ENCODE measurements at regions not wholly inside any gene's neighbourhood (a gene's known extent, or its start where the extent isn't known, plus 50 kb on each side); places are given as distances from the start of the nearest gene placed in this dataset.

GRCh38 chr5:145292278-145292677 lies 542.9 kb downstream of the PRELID2 start:
- no peak overlapping the region for H2AFZ ChIP-seq (ENCODE audit: low read length)
- no peaks in the 10 kb centered on the region for H3K4me1 ChIP-seq (ENCODE audit: insufficient read depth, low read length)
- intact Hi-C loops (cut with micrococcal nuclease; ENCODE audit: unreplicated experiment) (no loop called here), in situ Hi-C loops (cut with HindIII; ENCODE audit: extremely low pct_ligation_motif_present, low pct_unique_long_range_greater_than_20kb) (no loop called here)
- POLR2A ChIA-PET = no interaction called here
- H3K27ac ChIP-seq (ENCODE audit: extremely low read length, insufficient read depth, low read length) = no peak overlapping the region
- FAIRE-seq (no peak), ATAC-seq (no peak), DNase-seq (ENCODE audit: low spot score) (no peak)
- no peaks in the 10 kb centered on the region for H3K27me3 ChIP-seq (ENCODE audit: control insufficient read depth in 1 of 2, insufficient read depth in 2 of 2, low read length in 2 of 2)
- no peaks in the 10 kb centered on the region for H3K9me3 ChIP-seq (ENCODE audit: low read length)
- H3K36me3 ChIP-seq (replicated peaks in 1 of 2; ENCODE audit: control insufficient read depth in 1 of 2, insufficient read depth in 2 of 2, low read length in 2 of 2) = no peaks in the 10 kb centered on the region
- H3K4me3 ChIP-seq (replicated peaks in 1 of 3; ENCODE audit: insufficient read depth in 1 of 3, low read depth in 2 of 3, low read length in 3 of 3) = no peak overlapping the region
- CTCF ChIA-PET (ENCODE audit: low intra/inter-chr PET ratio, low total read pairs) = no interaction called here
- no peak overlapping the region for H3K4me2 ChIP-seq (ENCODE audit: low read depth, low read length)
- no peak overlapping the region for H3K9ac ChIP-seq (ENCODE audit: insufficient read depth, low read depth, low read length)
- H3K79me2 ChIP-seq (ENCODE audit: insufficient read depth, low read length) = no peaks in the 10 kb centered on the region
- 6% methylated on average over 3 of the region's 3 CpGs for WGBS (ENCODE audit: low lambda C conversion rate)
- H4K20me1 ChIP-seq (ENCODE audit: insufficient read depth, low read length) = no peaks in the 10 kb centered on the region
- BruUV-seq (replicated peaks) = no TSS peak
- no peak for TF ChIP-seq U2AF1 (optimal IDR thresholded peaks at IDR 0.05; ENCODE audit: low read depth, low read length)
- no peak for TF ChIP-seq KDM5B (CRISPR knock-in tag; IDR thresholded peaks at IDR 0.05; ENCODE audit: borderline replicate concordance)
- no peak for TF ChIP-seq ZNF574 (CRISPR knock-in tag; IDR thresholded peaks at IDR 0.05)
- no peak for TF ChIP-seq ATRX (CRISPR knock-in tag; IDR thresholded peaks at IDR 0.05; ENCODE audit: borderline replicate concordance)
- TF ChIP-seq ZSCAN5A (CRISPR knock-in tag; IDR thresholded peaks at IDR 0.05; ENCODE audit: borderline replicate concordance) = no peak
- TF ChIP-seq ZNF616 (CRISPR knock-in tag; IDR thresholded peaks at IDR 0.05; ENCODE audit: low read depth) = no peak
- TF ChIP-seq MEIS2 (CRISPR knock-in tag; IDR thresholded peaks at IDR 0.05) = no peak
- TF ChIP-seq GTF2F1 (IDR thresholded peaks at IDR 0.05; ENCODE audit: low read length) = no peak
- no peak for TF ChIP-seq ZFP36L1 (CRISPR knock-in tag; IDR thresholded peaks at IDR 0.05)
- TF ChIP-seq HMG20B (CRISPR knock-in tag; conservative IDR thresholded peaks at IDR 0.05) = no peak
- TF ChIP-seq MIER3 (CRISPR knock-in tag; IDR thresholded peaks at IDR 0.05; ENCODE audit: borderline replicate concordance) = no peak
- no peak for TF ChIP-seq MXD3 (CRISPR knock-in tag; IDR thresholded peaks at IDR 0.05)
- no peak for TF ChIP-seq PATZ1 (CRISPR knock-in tag; IDR thresholded peaks at IDR 0.05)
- no peak for TF ChIP-seq ZBTB4 (CRISPR knock-in tag; IDR thresholded peaks at IDR 0.05; ENCODE audit: borderline replicate concordance)
- no peak for TF ChIP-seq SMAD3 (CRISPR knock-in tag; IDR thresholded peaks at IDR 0.05)
- TF ChIP-seq ZNF776 (CRISPR knock-in tag; IDR thresholded peaks at IDR 0.05) = no peak

All from HepG2 (cell line).